Testis (tissue), 2 donors: ENCODE measurements at regions not wholly inside any gene's neighbourhood (a gene's known extent, or its start where the extent isn't known, plus 50 kb on each side); places are given as distances from the start of the nearest gene placed in this dataset.

Experiments
- DNase-seq: peaks from one replicate; pipeline ENCODE4 v3.0.0-alpha.2; 2019
- H3K27ac ChIP-seq, 2 donors: fragments of 200-600 bp; sonication (generic); one replicate each; pipeline ENCODE4 v1.5.1; 2019
- H3K27me3 ChIP-seq: fragments of 200-600 bp; sonication (generic); one replicate; pipeline ENCODE4 v1.5.1; 2019
- H3K36me3 ChIP-seq: fragments of 200-600 bp; sonication (generic); one replicate; pipeline ENCODE4 v1.5.1; 2017; ENCODE audit warnings: low read depth; ENCODE audit errors: missing control alignments
- H3K4me1 ChIP-seq: fragments of 200-600 bp; sonication (generic); one replicate; pipeline ENCODE4 v1.5.1; 2019
- H3K4me3 ChIP-seq, 2 donors: fragments of 200-600 bp; sonication (generic); one replicate each; pipeline ENCODE4 v1.5.1; 2017 to 2019
- H3K9me3 ChIP-seq: fragments of 200-600 bp; sonication (generic); one replicate; pipeline ENCODE4 v1.5.1; 2017
- CTCF ChIP-seq, 3 experiments: fragments of 450-650 bp in 2 of 3; fragments of 200-600 bp in 1 of 3; sonication (generic) in 1 of 3; IDR thresholded peaks; one replicate each; pipeline ENCODE4 v1.5.1; 2016 to 2019; ENCODE audit warnings: antibody characterized with exemption in 3 of 3, mild to moderate bottlenecking in 2 of 3, moderate library complexity in 1 of 3
- POLR2A ChIP-seq: fragments of 450-650 bp; IDR thresholded peaks from one replicate; pipeline ENCODE4 v1.6.1; 2017; ENCODE audit warnings: antibody characterized with exemption, mild to moderate bottlenecking, moderate library complexity
- WGBS, 2 donors: methylation state at CpG; one replicate each; pipeline ENCODE4 v1.1.5; 2018; 5-methylcytosine and 5-hydroxymethylcytosine counted together
- intact Hi-C: fragments of 100-400 bp; cut with DNase I; formaldehyde crosslinking; loops from one replicate; pipeline ENCODE4 v1.15.1; 2023; ENCODE audit warnings: low total_unique reads

- intact Hi-C loops: no loop called here
- Histone ChIP-seq H3K36me3 (no peaks in the 10 kb centered on the region), H3K4me1 (no peaks in the 10 kb centered on the region), H3K27me3 (no peaks in the 10 kb centered on the region), H3K9me3 (no peaks in the 10 kb centered on the region), H3K27ac (no peak overlapping the region), H3K4me3 (no peak overlapping the region)
- DNase-seq: no peak
- WGBS, 2 donors: 75 to 85% methylated on average over 1 of the region's 1 CpG
- TF ChIP-seq CTCF (IDR thresholded peaks at IDR 0.05): no peak
- no peak for TF ChIP-seq POLR2A
These were observed 211.5 kb upstream of the RPS23 start for GRCh38 chr5:82489683-82490082.

GRCh38 chr5:82487131-82487530, 209.0 kb upstream of the RPS23 start:
- intact Hi-C loops: no loop called here
- no peak for DNase-seq
- H3K4me1 ChIP-seq: no peaks in the 10 kb centered on the region
- H3K4me3 ChIP-seq: no peak overlapping the region
- no peaks in the 10 kb centered on the region for H3K36me3 ChIP-seq
- H3K27me3 ChIP-seq: no peaks in the 10 kb centered on the region
- no peak overlapping the region for H3K27ac ChIP-seq
- TF ChIP-seq POLR2A: no peak
- no peak for TF ChIP-seq CTCF (IDR thresholded peaks at IDR 0.05)
- no peaks in the 10 kb centered on the region for H3K9me3 ChIP-seq
- 90 to 92% methylated on average over 3 of the region's 3 CpGs for WGBS, 2 donors

- DNase-seq: no peak
These were observed 202.2 kb upstream of the RPS23 start for GRCh38 chr5:82480331-82480730.

GRCh38 chr5:82476155-82476554, 198.0 kb upstream of the RPS23 start:
- intact Hi-C loops: no loop called here
- Histone ChIP-seq H3K4me1 (no peaks in the 10 kb centered on the region), H3K9me3 (no peaks in the 10 kb centered on the region), H3K27ac (no peak overlapping the region), H3K27me3 (no peaks in the 10 kb centered on the region), H3K36me3 (no peaks in the 10 kb centered on the region), H3K4me3 (no peak overlapping the region)
- TF ChIP-seq POLR2A: no peak
- no peak for TF ChIP-seq CTCF (IDR thresholded peaks at IDR 0.05)
- WGBS, 2 donors: 88 to 92% methylated on average over 1 of the region's 1 CpG
- no peak for DNase-seq

More at GRCh38 chr5:82480331-82480730, 202.2 kb upstream of the RPS23 start:
- WGBS, 2 donors: 86 to 90% methylated on average over 4 of the region's 4 CpGs
- no peaks in the 10 kb centered on the region for H3K36me3 ChIP-seq
- intact Hi-C loops: no loop called here
- H3K27ac ChIP-seq: no peak overlapping the region
- no peaks in the 10 kb centered on the region for H3K27me3 ChIP-seq
- no peak overlapping the region for H3K4me3 ChIP-seq
- no peaks in the 10 kb centered on the region for H3K9me3 ChIP-seq
- no peaks in the 10 kb centered on the region for H3K4me1 ChIP-seq
- TF ChIP-seq POLR2A (no peak), CTCF (IDR thresholded peaks at IDR 0.05) (no peak)

GRCh38 chr5:82473262-82473661, 195.1 kb upstream of the RPS23 start:
- no peak for TF ChIP-seq POLR2A
- TF ChIP-seq CTCF (IDR thresholded peaks at IDR 0.05): no peak
- H3K9me3 ChIP-seq: no peaks in the 10 kb centered on the region
- no peaks in the 10 kb centered on the region for H3K27me3 ChIP-seq
- no peak overlapping the region for H3K4me3 ChIP-seq
- intact Hi-C loops: no loop called here
- H3K4me1 ChIP-seq: no peaks in the 10 kb centered on the region
- H3K27ac ChIP-seq: no peak overlapping the region
- DNase-seq: no peak
- H3K36me3 ChIP-seq: no peaks in the 10 kb centered on the region
